Peyer's patch (tissue), 4 donors: ENCODE measurements at regions not wholly inside any gene's neighbourhood (a gene's known extent, or its start where the extent isn't known, plus 50 kb on each side); places are given as distances from the start of the nearest gene placed in this dataset.

Experiments used
- DNase-seq, 3 donors: peaks; one replicate each; pipeline ENCODE4 v3.0.0-alpha.2; 2017 to 2019
- H3K27ac ChIP-seq, 4 donors: fragments of 200-600 bp; sonication (generic); one replicate each; pipeline ENCODE4 v1.5.1; 2016 to 2019
- H3K27me3 ChIP-seq, 2 donors: fragments of 200-600 bp; sonication (generic); one replicate each; pipeline ENCODE4 v1.5.1; 2019
- H3K36me3 ChIP-seq, 3 donors: fragments of 200-600 bp; sonication (generic); one replicate each; pipeline ENCODE4 v1.5.1; 2016 to 2019
- H3K4me1 ChIP-seq, 4 donors: fragments of 200-600 bp; sonication (generic); one replicate each; pipeline ENCODE4 v1.5.1; 2016 to 2019
- H3K4me3 ChIP-seq, 4 donors: fragments of 200-600 bp; sonication (generic); 1 replicate in 3 of 4; 2 replicates in 1 of 4; pipeline ENCODE4 v1.5.1; 2016 to 2019; ENCODE audit warnings: mild to moderate bottlenecking in 1 of 4
- H3K9me3 ChIP-seq, 4 donors: fragments of 200-600 bp; sonication (generic); one replicate each; pipeline ENCODE4 v1.5.1; 2016 to 2019; ENCODE audit warnings: mild to moderate bottlenecking in 1 of 4
- POLR2A ChIP-seq, 2 donors: fragments of 450-650 bp; IDR thresholded peaks; one replicate each; pipeline ENCODE4 v1.5.1; 2017; ENCODE audit warnings: antibody characterized with exemption in 2 of 2, mild to moderate bottlenecking in 2 of 2, moderate library complexity in 2 of 2
- TF ChIP-seq, protein P1 (sequence below), 6 experiments: fragments of 450-650 bp in 4 of 6; fragments of 200-600 bp in 2 of 6; sonication (generic) in 1 of 6; IDR thresholded peaks; one replicate each; pipeline ENCODE4 v1.5.1; 2017 to 2019; ENCODE audit warnings: antibody characterized with exemption in 6 of 6, mild to moderate bottlenecking in 3 of 6, moderate library complexity in 1 of 6

DNA sequence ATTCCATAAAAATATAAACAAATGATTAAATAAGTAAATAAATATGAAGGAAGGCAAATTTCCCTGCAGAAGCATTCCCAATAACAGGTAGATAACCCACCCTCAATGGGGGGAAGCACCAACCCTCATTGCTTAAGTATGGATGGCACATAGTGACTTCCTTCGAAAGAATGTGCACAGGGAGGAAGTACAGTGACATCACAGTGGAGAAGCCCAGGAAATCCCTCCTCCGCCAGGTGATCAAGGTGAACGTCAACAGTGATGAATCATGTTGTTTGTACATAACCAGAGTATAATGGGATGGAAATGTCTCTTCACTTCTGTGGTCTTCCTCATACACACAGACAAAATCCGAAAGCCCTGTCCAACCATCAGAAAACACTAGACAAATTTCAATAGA is 267.9 kb downstream of the THBS2 start:
- no peak overlapping the region for H3K4me3 ChIP-seq
- no peaks in the 10 kb centered on the region for H3K9me3 ChIP-seq
- no peaks in the 10 kb centered on the region for H3K4me1 ChIP-seq
- no peaks in the 10 kb centered on the region for H3K36me3 ChIP-seq
- no peak overlapping the region for H3K27ac ChIP-seq
- TF ChIP-seq, protein P1, sequence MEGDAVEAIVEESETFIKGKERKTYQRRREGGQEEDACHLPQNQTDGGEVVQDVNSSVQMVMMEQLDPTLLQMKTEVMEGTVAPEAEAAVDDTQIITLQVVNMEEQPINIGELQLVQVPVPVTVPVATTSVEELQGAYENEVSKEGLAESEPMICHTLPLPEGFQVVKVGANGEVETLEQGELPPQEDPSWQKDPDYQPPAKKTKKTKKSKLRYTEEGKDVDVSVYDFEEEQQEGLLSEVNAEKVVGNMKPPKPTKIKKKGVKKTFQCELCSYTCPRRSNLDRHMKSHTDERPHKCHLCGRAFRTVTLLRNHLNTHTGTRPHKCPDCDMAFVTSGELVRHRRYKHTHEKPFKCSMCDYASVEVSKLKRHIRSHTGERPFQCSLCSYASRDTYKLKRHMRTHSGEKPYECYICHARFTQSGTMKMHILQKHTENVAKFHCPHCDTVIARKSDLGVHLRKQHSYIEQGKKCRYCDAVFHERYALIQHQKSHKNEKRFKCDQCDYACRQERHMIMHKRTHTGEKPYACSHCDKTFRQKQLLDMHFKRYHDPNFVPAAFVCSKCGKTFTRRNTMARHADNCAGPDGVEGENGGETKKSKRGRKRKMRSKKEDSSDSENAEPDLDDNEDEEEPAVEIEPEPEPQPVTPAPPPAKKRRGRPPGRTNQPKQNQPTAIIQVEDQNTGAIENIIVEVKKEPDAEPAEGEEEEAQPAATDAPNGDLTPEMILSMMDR (IDR thresholded peaks at IDR 0.05): no peak
- TF ChIP-seq POLR2A (IDR thresholded peaks at IDR 0.05): no peak
- DNase-seq: no peak
- H3K27me3 ChIP-seq: no peaks in the 10 kb centered on the region

DNA sequence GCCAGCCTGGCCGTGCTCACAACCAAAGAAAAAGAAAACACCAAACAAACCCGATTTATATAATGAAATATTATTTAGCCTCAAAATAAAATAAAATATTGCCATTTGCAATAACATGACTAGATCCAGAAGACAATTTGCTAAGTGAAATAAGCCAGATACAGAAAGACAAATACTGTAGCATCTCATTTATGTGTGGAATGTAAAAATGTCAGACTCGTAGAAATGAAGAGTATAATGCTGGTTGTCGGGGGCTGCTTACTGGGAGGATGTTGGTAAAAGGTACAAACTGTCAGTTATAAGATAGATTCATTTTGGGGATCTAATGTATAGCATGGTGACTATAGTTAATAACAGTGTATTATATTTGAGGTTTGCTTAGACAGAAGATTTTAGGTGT is 269.7 kb downstream of the THBS2 start:
- H3K27me3 ChIP-seq: no peaks in the 10 kb centered on the region
- TF ChIP-seq, protein P1 (IDR thresholded peaks at IDR 0.05): no peak
- DNase-seq: no peak
- no peaks in the 10 kb centered on the region for H3K36me3 ChIP-seq
- H3K4me1 ChIP-seq: no peaks in the 10 kb centered on the region
- H3K27ac ChIP-seq: no peak overlapping the region
- no peaks in the 10 kb centered on the region for H3K9me3 ChIP-seq
- H3K4me3 ChIP-seq: no peak overlapping the region

DNA sequence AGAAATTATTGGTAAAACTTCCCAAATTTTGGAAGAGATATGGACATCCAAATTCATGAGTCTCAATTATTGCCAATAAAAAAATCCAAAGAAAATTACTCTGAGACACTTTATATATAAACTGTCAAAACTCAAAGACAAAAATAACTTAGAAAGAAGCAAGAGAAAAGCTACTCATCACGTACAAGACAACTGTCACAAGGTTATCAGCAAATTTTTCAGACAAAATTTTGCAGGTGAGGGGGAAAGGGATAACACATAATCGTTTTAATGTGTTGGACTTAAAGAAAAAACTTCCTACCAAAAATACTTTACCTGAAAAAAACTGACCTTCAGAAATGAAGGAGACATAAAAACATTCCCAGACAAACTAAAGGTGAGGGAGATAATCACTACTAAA is 272.5 kb downstream of the THBS2 start:
- H3K27ac ChIP-seq: no peak overlapping the region
- no peak for DNase-seq
- H3K4me3 ChIP-seq: no peak overlapping the region
- H3K9me3 ChIP-seq: no peaks in the 10 kb centered on the region
- no peaks in the 10 kb centered on the region for H3K4me1 ChIP-seq
- no peaks in the 10 kb centered on the region for H3K36me3 ChIP-seq
- TF ChIP-seq, protein P1 (IDR thresholded peaks at IDR 0.05): no peak
- TF ChIP-seq POLR2A (IDR thresholded peaks at IDR 0.05): no peak
- H3K27me3 ChIP-seq: no peaks in the 10 kb centered on the region

DNA sequence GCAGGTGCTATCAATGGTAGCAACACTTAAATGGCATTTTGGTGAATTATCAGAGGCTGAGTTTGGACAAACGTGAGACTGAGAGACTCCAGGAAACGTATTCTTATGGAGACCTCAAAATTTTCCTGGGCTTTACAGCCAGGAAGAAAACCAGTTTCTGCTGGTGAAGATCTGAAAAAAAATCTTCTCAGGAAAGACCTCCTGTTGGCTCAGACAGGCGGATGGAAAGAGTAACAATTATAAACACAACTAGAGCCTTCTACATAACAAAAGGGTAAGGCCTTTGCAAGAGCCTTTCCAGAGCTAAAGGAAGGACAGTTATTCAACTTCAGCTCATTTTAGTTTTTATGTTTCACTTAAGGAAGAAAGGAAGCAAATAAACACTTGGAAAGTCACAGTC is 274.4 kb downstream of the THBS2 start:
- H3K36me3 ChIP-seq: no peaks in the 10 kb centered on the region
- no peak overlapping the region for H3K4me3 ChIP-seq
- H3K27ac ChIP-seq: no peak overlapping the region
- TF ChIP-seq POLR2A (IDR thresholded peaks at IDR 0.05): no peak
- TF ChIP-seq, protein P1 (IDR thresholded peaks at IDR 0.05): no peak
- H3K9me3 ChIP-seq: no peaks in the 10 kb centered on the region
- DNase-seq: no peak
- no peaks in the 10 kb centered on the region for H3K27me3 ChIP-seq
- no peaks in the 10 kb centered on the region for H3K4me1 ChIP-seq

DNA sequence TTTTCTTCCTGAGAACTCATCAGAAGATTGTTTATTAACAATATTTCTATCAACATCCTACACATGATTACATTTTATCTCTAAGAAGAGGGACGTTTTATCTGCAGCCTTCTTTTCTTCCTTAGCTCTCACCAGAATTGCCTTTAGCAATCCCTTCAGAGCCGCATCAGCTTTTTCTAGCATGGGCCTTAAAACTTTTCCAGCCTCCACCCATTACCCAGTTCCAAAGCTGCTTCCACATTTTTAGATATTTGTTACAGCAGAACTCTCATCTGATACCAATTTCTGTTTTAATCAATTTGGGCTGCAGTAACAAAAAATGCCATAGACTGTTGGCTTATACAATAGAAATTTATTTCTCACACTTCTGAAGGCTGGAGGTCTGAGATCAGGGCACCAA is 281.5 kb downstream of the THBS2 start:
- Histone ChIP-seq H3K27ac (no peak overlapping the region), H3K4me1 (no peaks in the 10 kb centered on the region), H3K36me3 (no peaks in the 10 kb centered on the region), H3K4me3 (no peak overlapping the region), H3K27me3 (no peaks in the 10 kb centered on the region), H3K9me3 (no peaks in the 10 kb centered on the region)
- DNase-seq: no peak
- TF ChIP-seq, protein P1 (IDR thresholded peaks at IDR 0.05): no peak
- TF ChIP-seq POLR2A (IDR thresholded peaks at IDR 0.05): no peak

DNA sequence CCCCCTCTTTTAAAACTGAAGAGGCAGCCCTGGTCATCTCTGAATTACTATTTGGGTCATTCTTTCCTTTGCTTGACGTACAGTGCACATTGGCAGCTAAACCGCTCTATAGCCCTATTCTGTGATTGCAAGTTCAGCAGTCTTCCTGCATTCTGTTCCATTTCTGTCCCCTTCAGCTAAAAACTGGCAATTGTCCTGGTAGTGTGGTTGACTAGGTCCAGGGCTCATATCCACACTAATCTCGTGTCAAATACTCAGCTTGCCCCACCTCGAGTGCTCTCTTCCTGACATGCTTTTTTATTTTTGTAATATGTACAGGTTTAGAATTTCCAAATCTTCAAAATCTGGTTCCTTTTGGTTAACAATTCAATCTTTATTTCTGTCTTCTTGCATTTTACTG is 282.1 kb downstream of the THBS2 start:
- no peak overlapping the region for H3K4me3 ChIP-seq
- H3K36me3 ChIP-seq: no peaks in the 10 kb centered on the region
- H3K9me3 ChIP-seq: no peaks in the 10 kb centered on the region
- H3K27ac ChIP-seq: no peak overlapping the region
- TF ChIP-seq POLR2A (IDR thresholded peaks at IDR 0.05): no peak
- TF ChIP-seq, protein P1 (IDR thresholded peaks at IDR 0.05): no peak
- H3K27me3 ChIP-seq: no peaks in the 10 kb centered on the region
- no peaks in the 10 kb centered on the region for H3K4me1 ChIP-seq
- DNase-seq: no peak
